HepG2 (cell line): ENCODE measurements at regions not wholly inside any gene's neighbourhood (a gene's known extent, or its start where the extent isn't known, plus 50 kb on each side); places are given as distances from the start of the nearest gene placed in this dataset.

ENCODE experiments used
- ATAC-seq: fragments of 200-7000 bp; cut with Tn5 transposase; 3 replicates; pipeline ENCODE4 v1.9.1; 2020; ENCODE audit warnings: mild to moderate bottlenecking, moderate library complexity
- BruUV-seq: library from RNA; stranded (reverse); fragments of 400-500 nt; replicated peaks from 2 replicates; lab custom pipeline; 2021; lab: Mats Ljungman, UMichigan
- CTCF ChIA-PET: fragments of 300-600 bp; formaldehyde crosslinking; extraction: SDS; loops from one replicate; lab custom pipeline; 2021; ENCODE audit warnings: low total read pairs, inconsistent platforms, low intra/inter-chr PET ratio; lab: Yijun Ruan, JAX
- POLR2A ChIA-PET: fragments of 350-600 bp; sonication (Branson Sonifier 250); formaldehyde crosslinking; loops from one replicate; lab custom pipeline; 2020; ENCODE audit warnings: antibody characterized with exemption, inconsistent platforms; lab: Yijun Ruan, JAX
- DNase-seq: peaks from one replicate; pipeline ENCODE4 v3.0.0-alpha.2; 2015; ENCODE audit warnings: low spot score
- FAIRE-seq: peaks from 3 replicates; lab custom pipeline; 2011; peaks lifted over from hg19 to GRCh38; lab: Jason Lieb, UNC
- H2AFZ ChIP-seq: one replicate; pipeline ENCODE4 v1.6.1; 2011; ENCODE audit warnings: low read length, inconsistent platforms
- H3K27ac ChIP-seq: fragments of 300-600 bp; 3 replicates; pipeline ENCODE4 v1.8.0; 2011; ENCODE audit warnings: mixed run types, mild to moderate bottlenecking, mixed read lengths, low read length, inconsistent platforms; ENCODE audit not compliant: insufficient read depth; ENCODE audit errors: extremely low read length
- H3K27me3 ChIP-seq, 2 experiments: fragments of 200-600 bp in 1 of 2; 2 replicates in 1 of 2; 3 replicates in 1 of 2; pipeline versions ENCODE4 v1.6.0 to v1.8.0; 2011; ENCODE audit warnings: low read length in 2 of 2, mild to moderate bottlenecking in 2 of 2, moderate library complexity in 2 of 2, inconsistent platforms in 1 of 2; ENCODE audit not compliant: insufficient read depth in 2 of 2, control insufficient read depth in 1 of 2
- H3K36me3 ChIP-seq, 2 experiments: fragments of 200-600 bp in 1 of 2; replicated peaks in 1 of 2; 2 replicates in 1 of 2; 3 replicates in 1 of 2; pipeline versions ENCODE4 v1.5.1 to v1.8.0; 2011; ENCODE audit warnings: low read length in 2 of 2, inconsistent platforms in 1 of 2; ENCODE audit not compliant: insufficient read depth in 2 of 2, control insufficient read depth in 1 of 2
- H3K4me1 ChIP-seq: 2 replicates; pipeline ENCODE4 v1.5.1; 2012; ENCODE audit warnings: low read length, inconsistent platforms; ENCODE audit not compliant: insufficient read depth
- H3K4me2 ChIP-seq: 2 replicates; pipeline ENCODE4 v1.6.0; 2011; ENCODE audit warnings: low read depth, low read length, inconsistent platforms
- H3K4me3 ChIP-seq, 3 experiments: fragments of 200-600 bp in 1 of 3; sonication (generic), shearing (Covaris generic) in 1 of 3; replicated peaks in 1 of 3; 2 replicates each; pipeline ENCODE4 v1.5.1; 2011 to 2016; ENCODE audit warnings: low read length in 3 of 3, inconsistent platforms in 2 of 3, low read depth in 2 of 3, mild to moderate bottlenecking in 2 of 3, control low read depth in 1 of 3, mixed read lengths in 1 of 3; ENCODE audit not compliant: insufficient read depth in 1 of 3
- H3K79me2 ChIP-seq: one replicate; pipeline ENCODE4 v1.6.1; 2011; ENCODE audit warnings: low read length, inconsistent platforms; ENCODE audit not compliant: insufficient read depth
- H3K9ac ChIP-seq: 2 replicates; pipeline ENCODE4 v1.6.0; 2011; ENCODE audit warnings: mild to moderate bottlenecking, low read depth, low read length, inconsistent platforms; ENCODE audit not compliant: insufficient read depth
- H3K9me3 ChIP-seq: 2 replicates; pipeline ENCODE4 v1.5.1; 2012; ENCODE audit warnings: mild to moderate bottlenecking, low read length
- H4K20me1 ChIP-seq: 2 replicates; pipeline ENCODE4 v1.6.0; 2011; ENCODE audit warnings: inconsistent platforms, mild to moderate bottlenecking, low read length, moderate library complexity; ENCODE audit not compliant: insufficient read depth
- HNF4G ChIP-seq, 2 experiments: sonication (generic) in 1 of 2; formaldehyde crosslinking in 1 of 2; IDR thresholded peaks; 2 replicates each; pipeline versions ENCODE4 v1.4.0 to v1.6.1; 2011 to 2020; ENCODE audit warnings: borderline replicate concordance in 2 of 2, low read depth in 2 of 2, mild to moderate bottlenecking in 2 of 2, low read length in 1 of 2, missing genetic modification reagents in 1 of 2, moderate library complexity in 1 of 2
- PBX3 ChIP-seq: sonication (generic); formaldehyde crosslinking; IDR thresholded peaks from 2 replicates; pipeline ENCODE4 v1.8.1; 2023; ENCODE audit warnings: missing genetic modification reagents, inconsistent platforms, borderline replicate concordance
- RBFOX2 ChIP-seq: fragments of 200-400 bp; formaldehyde crosslinking; IDR thresholded peaks from 2 replicates; pipeline ENCODE4 v1.6.1; 2017; ENCODE audit warnings: low read depth, mild to moderate bottlenecking, low read length
- UBTF ChIP-seq: sonication (generic); formaldehyde crosslinking; IDR thresholded peaks from 2 replicates; pipeline ENCODE4 v1.4.0; 2020; ENCODE audit warnings: mild to moderate bottlenecking, missing genetic modification reagents
- whole genome bisulfite sequencing: methylation state at CpG from one replicate; pipeline ENCODE4 v1.1.6; 2017; ENCODE audit warnings: low lambda C conversion rate; 5-methylcytosine and 5-hydroxymethylcytosine counted together
- in situ Hi-C: cut with HindIII; loops from 2 replicates; pipeline ENCODE4 v1.10.0; 2017; ENCODE audit warnings: low pct_unique_long_range_greater_than_20kb; ENCODE audit not compliant: extremely low pct_ligation_motif_present
- intact Hi-C: fragments of 100-400 bp; cut with micrococcal nuclease; formaldehyde crosslinking; loops from one replicate; pipeline ENCODE4 v1.10.0; 2022; ENCODE audit not compliant: unreplicated experiment

- no peak overlapping the region for H3K4me2 ChIP-seq
- WGBS, result 0% methylated on average over 1 of the region's 1 CpG
- TF ChIP-seq PBX3 (CRISPR knock-in tag) (no peak), UBTF (CRISPR knock-in tag) (no peak), RBFOX2 (no peak), HNF4G (IDR thresholded peaks at IDR 0.05; ENCODE audit: borderline replicate concordance, low read depth, low read length) (no peak), HNF4G (CRISPR knock-in tag; IDR thresholded peaks at IDR 0.05; ENCODE audit: borderline replicate concordance, low read depth) (no peak)
- in situ Hi-C loops (loop anchor here (25.0 kb wide), 1 partner anchor 1032 kb away; no protein-coding TSS in a partner anchor), intact Hi-C loops (no loop called here)
- H3K79me2 ChIP-seq, result no peaks in the 10 kb centered on the region
- ATAC-seq (no peak), DNase-seq (no peak), FAIRE-seq (no peak)
- no peaks in the 10 kb centered on the region; a peak in 1 of 5 replicates for H3K27me3 ChIP-seq
- H2AFZ ChIP-seq, result no peak overlapping the region
- no peaks in the 10 kb centered on the region for H3K4me1 ChIP-seq
- CTCF ChIA-PET, result no interaction called here
- no TSS peak for BruUV-seq
- no peaks in the 10 kb centered on the region for H3K9me3 ChIP-seq
- H3K27ac ChIP-seq, result no peak overlapping the region
- POLR2A ChIA-PET, result no interaction called here
- no peaks in the 10 kb centered on the region; the same call in 1 of the 2 replicates for H4K20me1 ChIP-seq
- no peak overlapping the region for H3K4me3 ChIP-seq
- H3K36me3 ChIP-seq, result no peaks in the 10 kb centered on the region
- no peak overlapping the region for H3K9ac ChIP-seq
These were observed 273.6 kb upstream of the BTG1 start for GRCh38 chr12:92419201-92419600.
